SK-N-SH (cell line): ENCODE measurements at regions not wholly inside any gene's neighbourhood (a gene's known extent, or its start where the extent isn't known, plus 50 kb on each side); places are given as distances from the start of the nearest gene placed in this dataset.

Experiments
- CTCF ChIP-seq: fragments of 200-600 bp; sonication (generic); IDR thresholded peaks from 2 replicates; pipeline ENCODE4 v1.6.1; 2017; ENCODE audit warnings: antibody characterized with exemption, mild to moderate bottlenecking, moderate library complexity
- ELF1 ChIP-seq: IDR thresholded peaks from 2 replicates; pipeline ENCODE4 v1.4.0; 2012
- EZH2phosphoT487 ChIP-seq: fragments of 200-600 bp; sonication (generic); IDR thresholded peaks from 2 replicates; pipeline ENCODE4 v1.6.1; 2017; ENCODE audit warnings: low read depth, mixed run types, mild to moderate bottlenecking, antibody characterized with exemption, moderate library complexity, borderline replicate concordance
- RAD21 ChIP-seq: IDR thresholded peaks from 2 replicates; pipeline ENCODE4 v1.6.1; 2012; ENCODE audit warnings: mild to moderate bottlenecking, low read length
- REST ChIP-seq: IDR thresholded peaks from 2 replicates; pipeline ENCODE4 v1.6.1; 2012; ENCODE audit warnings: mild to moderate bottlenecking, low read depth, low read length, moderate library complexity

GRCh38 chr2:66813976-66814375 lies 379.1 kb downstream of the MEIS1 start:
- TF ChIP-seq CTCF: no peak
- no peak for TF ChIP-seq EZH2phosphoT487
- no peak for TF ChIP-seq ELF1
- TF ChIP-seq RAD21: no peak
- TF ChIP-seq REST: no peak
